ENCODE measurements at regions not wholly inside any gene's neighbourhood (a gene's known extent, or its start where the extent isn't known, plus 50 kb on each side); places are given as distances from the start of the nearest gene placed in this dataset.

GRCh38 chr12:47591361-47591791 lies 114.5 kb downstream of the RPAP3 start:
- TF ChIP-seq, protein P1, sequence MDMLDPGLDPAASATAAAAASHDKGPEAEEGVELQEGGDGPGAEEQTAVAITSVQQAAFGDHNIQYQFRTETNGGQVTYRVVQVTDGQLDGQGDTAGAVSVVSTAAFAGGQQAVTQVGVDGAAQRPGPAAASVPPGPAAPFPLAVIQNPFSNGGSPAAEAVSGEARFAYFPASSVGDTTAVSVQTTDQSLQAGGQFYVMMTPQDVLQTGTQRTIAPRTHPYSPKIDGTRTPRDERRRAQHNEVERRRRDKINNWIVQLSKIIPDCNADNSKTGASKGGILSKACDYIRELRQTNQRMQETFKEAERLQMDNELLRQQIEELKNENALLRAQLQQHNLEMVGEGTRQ (CRISPR knock-in tag; IDR thresholded peaks at IDR 0.05) = no peak
- TF ChIP-seq E2F1 (CRISPR knock-in tag; IDR thresholded peaks at IDR 0.05) = no peak
- TF ChIP-seq CTCF (IDR thresholded peaks at IDR 0.05) = no peak
- no peak for TF ChIP-seq CREB1 (CRISPR knock-in tag; IDR thresholded peaks at IDR 0.05)
- no peak for TF ChIP-seq ZNF416 (CRISPR knock-in tag; IDR thresholded peaks at IDR 0.05)

Measured in WTC11 (cell line).